ENCODE measurements at regions not wholly inside any gene's neighbourhood (a gene's known extent, or its start where the extent isn't known, plus 50 kb on each side); places are given as distances from the start of the nearest gene placed in this dataset.

- peaks cover 6 to 42% of the 10 kb centered on the region in 2 experiments; a peak in 3 of 5 replicates for H3K27me3 ChIP-seq (ENCODE audit: control insufficient read depth in 1 of 2, insufficient read depth in 2 of 2, low read length in 2 of 2)
- BruUV-seq (replicated peaks), result no TSS peak
- no peak overlapping the region for H3K4me3 ChIP-seq (replicated peaks in 1 of 3; ENCODE audit: insufficient read depth in 1 of 3, low read depth in 2 of 3, low read length in 3 of 3)
- FAIRE-seq (no peak), DNase-seq (ENCODE audit: low spot score) (no peak), ATAC-seq (no peak)
- no peak overlapping the region for H2AFZ ChIP-seq (ENCODE audit: low read length)
- H3K4me1 ChIP-seq (ENCODE audit: insufficient read depth, low read length), result no peaks in the 10 kb centered on the region
- CTCF ChIA-PET (ENCODE audit: low intra/inter-chr PET ratio, low total read pairs), result no interaction called here
- 5% methylated on average over 7 of the region's 9 CpGs for WGBS (ENCODE audit: low lambda C conversion rate)
- in situ Hi-C loops (cut with HindIII; ENCODE audit: extremely low pct_ligation_motif_present, low pct_unique_long_range_greater_than_20kb) (no loop called here), intact Hi-C loops (cut with micrococcal nuclease; ENCODE audit: unreplicated experiment) (no loop called here)
- peaks cover 5% of the 10 kb centered on the region; the same call in 1 of the 2 replicates for H3K9me3 ChIP-seq (ENCODE audit: low read length)
- H3K4me2 ChIP-seq (ENCODE audit: low read depth, low read length), result no peak overlapping the region
- no peaks in the 10 kb centered on the region for H3K36me3 ChIP-seq (replicated peaks in 1 of 2; ENCODE audit: control insufficient read depth in 1 of 2, insufficient read depth in 2 of 2, low read length in 2 of 2)
- no peaks in the 10 kb centered on the region; the same call in 1 of the 2 replicates for H4K20me1 ChIP-seq (ENCODE audit: insufficient read depth, low read length)
- POLR2A ChIA-PET, result no interaction called here
- TF ChIP-seq ZNF382 (CRISPR knock-in tag; IDR thresholded peaks at IDR 0.05; ENCODE audit: borderline replicate concordance) (no peak), RARA (CRISPR knock-in tag; IDR thresholded peaks at IDR 0.05) (no peak), NCOA2 (CRISPR knock-in tag; IDR thresholded peaks at IDR 0.05) (no peak), ZNF367 (CRISPR knock-in tag; IDR thresholded peaks at IDR 0.05; ENCODE audit: borderline replicate concordance) (no peak), SRSF4 (IDR thresholded peaks at IDR 0.05; ENCODE audit: low read depth, low read length, poor library complexity, severe bottlenecking) (no peak), HNRNPH1 (optimal IDR thresholded peaks at IDR 0.05; ENCODE audit: low read depth, low read length) (no peak), JDP2 (CRISPR knock-in tag; IDR thresholded peaks at IDR 0.05; ENCODE audit: borderline replicate concordance) (no peak), CREB3 (CRISPR knock-in tag; IDR thresholded peaks at IDR 0.05) (no peak), ATF1 (CRISPR knock-in tag; IDR thresholded peaks at IDR 0.05) (no peak), ZNF672 (CRISPR knock-in tag; IDR thresholded peaks at IDR 0.05) (no peak), ZNF597 (CRISPR knock-in tag; IDR thresholded peaks at IDR 0.05) (no peak), ZNF766 (CRISPR knock-in tag; IDR thresholded peaks at IDR 0.05; ENCODE audit: borderline replicate concordance) (no peak), ZNF317 (CRISPR knock-in tag; IDR thresholded peaks at IDR 0.05) (no peak)
- TF ChIP-seq, protein P1, sequence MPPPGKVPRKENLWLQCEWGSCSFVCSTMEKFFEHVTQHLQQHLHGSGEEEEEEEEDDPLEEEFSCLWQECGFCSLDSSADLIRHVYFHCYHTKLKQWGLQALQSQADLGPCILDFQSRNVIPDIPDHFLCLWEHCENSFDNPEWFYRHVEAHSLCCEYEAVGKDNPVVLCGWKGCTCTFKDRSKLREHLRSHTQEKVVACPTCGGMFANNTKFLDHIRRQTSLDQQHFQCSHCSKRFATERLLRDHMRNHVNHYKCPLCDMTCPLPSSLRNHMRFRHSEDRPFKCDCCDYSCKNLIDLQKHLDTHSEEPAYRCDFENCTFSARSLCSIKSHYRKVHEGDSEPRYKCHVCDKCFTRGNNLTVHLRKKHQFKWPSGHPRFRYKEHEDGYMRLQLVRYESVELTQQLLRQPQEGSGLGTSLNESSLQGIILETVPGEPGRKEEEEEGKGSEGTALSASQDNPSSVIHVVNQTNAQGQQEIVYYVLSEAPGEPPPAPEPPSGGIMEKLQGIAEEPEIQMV (CRISPR knock-in tag; IDR thresholded peaks at IDR 0.05; ENCODE audit: low read depth), result no peak
- TF ChIP-seq, protein P2, sequence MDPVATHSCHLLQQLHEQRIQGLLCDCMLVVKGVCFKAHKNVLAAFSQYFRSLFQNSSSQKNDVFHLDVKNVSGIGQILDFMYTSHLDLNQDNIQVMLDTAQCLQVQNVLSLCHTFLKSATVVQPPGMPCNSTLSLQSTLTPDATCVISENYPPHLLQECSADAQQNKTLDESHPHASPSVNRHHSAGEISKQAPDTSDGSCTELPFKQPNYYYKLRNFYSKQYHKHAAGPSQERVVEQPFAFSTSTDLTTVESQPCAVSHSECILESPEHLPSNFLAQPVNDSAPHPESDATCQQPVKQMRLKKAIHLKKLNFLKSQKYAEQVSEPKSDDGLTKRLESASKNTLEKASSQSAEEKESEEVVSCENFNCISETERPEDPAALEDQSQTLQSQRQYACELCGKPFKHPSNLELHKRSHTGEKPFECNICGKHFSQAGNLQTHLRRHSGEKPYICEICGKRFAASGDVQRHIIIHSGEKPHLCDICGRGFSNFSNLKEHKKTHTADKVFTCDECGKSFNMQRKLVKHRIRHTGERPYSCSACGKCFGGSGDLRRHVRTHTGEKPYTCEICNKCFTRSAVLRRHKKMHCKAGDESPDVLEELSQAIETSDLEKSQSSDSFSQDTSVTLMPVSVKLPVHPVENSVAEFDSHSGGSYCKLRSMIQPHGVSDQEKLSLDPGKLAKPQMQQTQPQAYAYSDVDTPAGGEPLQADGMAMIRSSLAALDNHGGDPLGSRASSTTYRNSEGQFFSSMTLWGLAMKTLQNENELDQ (CRISPR knock-in tag; IDR thresholded peaks at IDR 0.05; ENCODE audit: borderline replicate concordance), result no peak
- H3K27ac ChIP-seq (ENCODE audit: extremely low read length, insufficient read depth, low read length), result no peak overlapping the region
- H3K79me2 ChIP-seq (ENCODE audit: insufficient read depth, low read length), result no peaks in the 10 kb centered on the region
- H3K9ac ChIP-seq (ENCODE audit: insufficient read depth, low read depth, low read length), result no peak overlapping the region
Observed at GRCh38 chr17:74135391-74136167, 67.9 kb upstream of the RPL38 start.

All from HepG2 (cell line).